K562 (cell line): ENCODE measurements at regions not wholly inside any gene's neighbourhood (a gene's known extent, or its start where the extent isn't known, plus 50 kb on each side); places are given as distances from the start of the nearest gene placed in this dataset.

Source experiments
- ATAC-seq: fragments of 200-7000 bp; cut with Tn5 transposase; 3 replicates; pipeline ENCODE4 v1.9.1; 2020; ENCODE audit warnings: moderate library complexity
- BruUV-seq: library from RNA; stranded (reverse); fragments of 400-500 nt; replicated peaks from 2 replicates; lab custom pipeline; 2021; lab: Mats Ljungman, UMichigan
- CTCF ChIA-PET: fragments of 300-600 bp; formaldehyde crosslinking; extraction: SDS; loops from one replicate; lab custom pipeline; 2021; ENCODE audit warnings: low intra/inter-chr PET ratio; lab: Yijun Ruan, JAX
- POLR2A ChIA-PET: fragments of 300-600, 350-650 bp; sonication (Branson Sonifier 250); formaldehyde crosslinking; extraction: SDS; loops from one replicate; lab custom pipeline; 2021; ENCODE audit warnings: antibody characterized with exemption, inconsistent platforms; lab: Yijun Ruan, JAX
- DNase-seq, 4 experiments: peaks; one replicate each; pipeline versions ENCODE4 v3.0.0 to v3.0.0-alpha.2; 2011 to 2018; ENCODE audit warnings: low spot score in 3 of 4, mixed read lengths in 3 of 4; ENCODE audit errors: extremely low read depth in 1 of 4
- FAIRE-seq: peaks from 2 replicates; lab custom pipeline; 2011; peaks lifted over from hg19 to GRCh38; lab: Jason Lieb, UNC
- H2AFZ ChIP-seq: 2 replicates; pipeline ENCODE4 v1.6.0; 2011; ENCODE audit warnings: low read depth, low read length, control low read depth, inconsistent platforms
- H3K27ac ChIP-seq: fragments of 200-600 bp; 3 replicates; pipeline ENCODE4 v1.8.0; 2011; ENCODE audit warnings: low read depth, mild to moderate bottlenecking, control low read depth, inconsistent platforms, low read length, moderate library complexity, mixed read lengths; ENCODE audit errors: extremely low read depth
- H3K27me3 ChIP-seq, 2 experiments: fragments of 300-600 bp in 1 of 2; 2 replicates in 1 of 2; 3 replicates in 1 of 2; pipeline versions ENCODE4 v1.6.0 to v1.8.0; 2011; ENCODE audit warnings: inconsistent platforms in 2 of 2, low read length in 2 of 2, mild to moderate bottlenecking in 1 of 2, mixed read lengths in 1 of 2, moderate library complexity in 1 of 2; ENCODE audit not compliant: control insufficient read depth in 2 of 2, insufficient read depth in 2 of 2
- H3K36me3 ChIP-seq: fragments of 300-600 bp; 3 replicates; pipeline ENCODE4 v1.8.0; 2011; ENCODE audit warnings: mild to moderate bottlenecking, low read length, inconsistent platforms; ENCODE audit not compliant: control insufficient read depth, insufficient read depth
- H3K4me1 ChIP-seq, 2 experiments: fragments of 200-600 bp in 1 of 2; replicated peaks in 1 of 2; 2 replicates in 1 of 2; 3 replicates in 1 of 2; pipeline versions ENCODE4 v1.5.1 to v1.8.0; 2011; ENCODE audit warnings: inconsistent platforms in 2 of 2, low read length in 2 of 2, mild to moderate bottlenecking in 1 of 2, mixed read lengths in 1 of 2, moderate library complexity in 1 of 2; ENCODE audit not compliant: control insufficient read depth in 2 of 2, insufficient read depth in 2 of 2
- H3K4me2 ChIP-seq: 2 replicates; pipeline ENCODE4 v1.6.1; 2011; ENCODE audit warnings: low read length, control low read depth, inconsistent platforms, mixed read lengths; ENCODE audit not compliant: insufficient read depth
- H3K4me3 ChIP-seq: fragments of 200-600 bp; sonication (generic), shearing (Covaris generic); 2 replicates; pipeline ENCODE4 v1.5.1; 2016; ENCODE audit warnings: control low read depth, inconsistent platforms
- H3K79me2 ChIP-seq: fragments of 200-600 bp; 3 replicates; pipeline ENCODE4 v1.8.0; 2011; ENCODE audit warnings: low read length, inconsistent platforms; ENCODE audit not compliant: control insufficient read depth, insufficient read depth
- H3K9ac ChIP-seq, 2 experiments: 2 replicates each; pipeline versions ENCODE4 v1.6.0 to v1.6.1; 2011; ENCODE audit warnings: low read depth in 2 of 2, low read length in 2 of 2, control low read depth in 1 of 2, inconsistent platforms in 1 of 2, mild to moderate bottlenecking in 1 of 2, mixed read lengths in 1 of 2; ENCODE audit not compliant: insufficient read depth in 1 of 2
- H3K9me1 ChIP-seq: one replicate; pipeline ENCODE4 v1.6.0; 2011; ENCODE audit warnings: inconsistent platforms, mild to moderate bottlenecking, low read length, moderate library complexity; ENCODE audit not compliant: control insufficient read depth, insufficient read depth
- H3K9me3 ChIP-seq: replicated peaks from 2 replicates; pipeline ENCODE4 v1.5.1; 2011; ENCODE audit warnings: low read depth, low read length, inconsistent platforms; ENCODE audit not compliant: control insufficient read depth, insufficient read depth
- H4K20me1 ChIP-seq: replicated peaks from 2 replicates; pipeline ENCODE4 v1.6.1; 2011; ENCODE audit warnings: low read length, inconsistent platforms, mixed read lengths; ENCODE audit not compliant: control insufficient read depth, insufficient read depth
- BRD9 ChIP-seq: fragments of 450-650 bp; IDR thresholded peaks from 2 replicates; pipeline ENCODE4 v1.6.1; 2018; ENCODE audit warnings: low read depth; ENCODE audit not compliant: partially characterized antibody
- DEAF1 ChIP-seq: fragments of 450-650 bp; formaldehyde crosslinking; IDR thresholded peaks from 2 replicates; pipeline ENCODE4 v1.4.0; 2020; ENCODE audit warnings: mild to moderate bottlenecking, moderate library complexity
- JUND ChIP-seq, 2 experiments: IDR thresholded peaks; 2 replicates in 1 of 2; 3 replicates in 1 of 2; pipeline ENCODE4 v1.6.1; 2011; ENCODE audit warnings: borderline replicate concordance in 2 of 2, low read depth in 2 of 2, low read length in 2 of 2, improper control_type of control experiment in 1 of 2, missing biosample characterization in 1 of 2, missing genetic modification characterization in 1 of 2, missing genetic modification reagents in 1 of 2
- PML ChIP-seq: IDR thresholded peaks from 2 replicates; pipeline ENCODE4 v1.6.1; 2012; ENCODE audit warnings: low read length, inconsistent platforms
- RCOR1 ChIP-seq, 2 experiments: IDR thresholded peaks; 2 replicates each; pipeline ENCODE4 v1.6.1; 2012; ENCODE audit warnings: low read depth in 2 of 2, low read length in 2 of 2, borderline replicate concordance in 1 of 2, improper control_type of control experiment in 1 of 2
- SP1 ChIP-seq: sonication (generic); formaldehyde crosslinking; IDR thresholded peaks from 2 replicates; pipeline ENCODE4 v1.8.1; 2022; ENCODE audit warnings: mild to moderate bottlenecking, missing genetic modification reagents
- TAL1 ChIP-seq: fragments of 450-650 bp; IDR thresholded peaks from 2 replicates; pipeline ENCODE4 v1.6.1; 2016; ENCODE audit warnings: mild to moderate bottlenecking
- WGBS: fragments of 100-300 bp; shearing (Covaris generic); methylation state at CpG from one replicate; pipeline ENCODE4 v1.1.6; 2016; ENCODE audit warnings: low coverage, mixed read lengths; ENCODE audit not compliant: insufficient coverage; ENCODE audit errors: missing lambda C conversion rate; 5-methylcytosine and 5-hydroxymethylcytosine counted together
- in situ Hi-C: fragments of 300-500 bp; cut with MboI; formaldehyde crosslinking; loops from 4 replicates; pipeline ENCODE4 v1.15.0; 2018; ENCODE audit warnings: inconsistent platforms, mixed read lengths
- intact Hi-C: fragments of 100-400 bp; cut with micrococcal nuclease; formaldehyde crosslinking; loops from 2 replicates; pipeline ENCODE4 v1.14.2; 2022
- TF ChIP-seq, protein P1 (sequence below), 2 experiments: fragments of 450-650 bp; formaldehyde crosslinking in 1 of 2; IDR thresholded peaks; 2 replicates each; pipeline versions ENCODE4 v1.4.0 to v1.6.1; 2014 to 2020; ENCODE audit warnings: mild to moderate bottlenecking in 2 of 2, borderline replicate concordance in 1 of 2, low read depth in 1 of 2

- Histone ChIP-seq H3K9me3 (no peaks in the 10 kb centered on the region), H3K4me1 (no peaks in the 10 kb centered on the region), H4K20me1 (no peaks in the 10 kb centered on the region), H3K79me2 (no peaks in the 10 kb centered on the region), H3K27me3 (no peaks in the 10 kb centered on the region), H3K9me1 (no peaks in the 10 kb centered on the region), H3K4me2 (no peak overlapping the region), H3K4me3 (no peak overlapping the region), H3K9ac (no peak overlapping the region), H3K27ac (no peak overlapping the region), H3K36me3 (no peaks in the 10 kb centered on the region), H2AFZ (peak overlapping the region; percentile 61)
- POLR2A ChIA-PET = interaction anchor here (0.6 to 1.2 kb wide), 9 partner anchors 8 to 270 kb away, joined by 3 to 8 read pairs (median 4); partner anchors contain the start of gene MCUR1
- DNase-seq (peak; percentile 69 to 83 (median 74)), FAIRE-seq (peak; percentile 90), ATAC-seq (peak; percentile 94)
- WGBS = 2% methylated on average over 5 of the region's 5 CpGs
- in situ Hi-C loops (loop anchor here (5.0 kb wide), 1 partner anchor 265 kb away; no protein-coding TSS in a partner anchor), intact Hi-C loops (loop anchor here (1.0 to 5.0 kb wide), 3 partner anchors 158 to 730 kb away; no protein-coding TSS in a partner anchor)
- CTCF ChIA-PET = interaction anchor here (0.6 to 3.2 kb wide), 11 partner anchors 20 to 732 kb away, joined by 3 to 34 read pairs (median 5); no protein-coding TSS in a partner anchor
- no TSS peak for BruUV-seq
- TF ChIP-seq PML = no peak
- peak; percentile 55; the same call in 1 of the 2 replicates for TF ChIP-seq JUND (IDR thresholded peaks at IDR 0.05; ENCODE audit: borderline replicate concordance, low read depth, low read length)
- TF ChIP-seq JUND (tag; IDR thresholded peaks at IDR 0.05; ENCODE audit: borderline replicate concordance, low read depth, low read length) = 0 out of 3 replicates have a peak, but pooled peaks have one; percentile 14
- TF ChIP-seq, protein P1, sequence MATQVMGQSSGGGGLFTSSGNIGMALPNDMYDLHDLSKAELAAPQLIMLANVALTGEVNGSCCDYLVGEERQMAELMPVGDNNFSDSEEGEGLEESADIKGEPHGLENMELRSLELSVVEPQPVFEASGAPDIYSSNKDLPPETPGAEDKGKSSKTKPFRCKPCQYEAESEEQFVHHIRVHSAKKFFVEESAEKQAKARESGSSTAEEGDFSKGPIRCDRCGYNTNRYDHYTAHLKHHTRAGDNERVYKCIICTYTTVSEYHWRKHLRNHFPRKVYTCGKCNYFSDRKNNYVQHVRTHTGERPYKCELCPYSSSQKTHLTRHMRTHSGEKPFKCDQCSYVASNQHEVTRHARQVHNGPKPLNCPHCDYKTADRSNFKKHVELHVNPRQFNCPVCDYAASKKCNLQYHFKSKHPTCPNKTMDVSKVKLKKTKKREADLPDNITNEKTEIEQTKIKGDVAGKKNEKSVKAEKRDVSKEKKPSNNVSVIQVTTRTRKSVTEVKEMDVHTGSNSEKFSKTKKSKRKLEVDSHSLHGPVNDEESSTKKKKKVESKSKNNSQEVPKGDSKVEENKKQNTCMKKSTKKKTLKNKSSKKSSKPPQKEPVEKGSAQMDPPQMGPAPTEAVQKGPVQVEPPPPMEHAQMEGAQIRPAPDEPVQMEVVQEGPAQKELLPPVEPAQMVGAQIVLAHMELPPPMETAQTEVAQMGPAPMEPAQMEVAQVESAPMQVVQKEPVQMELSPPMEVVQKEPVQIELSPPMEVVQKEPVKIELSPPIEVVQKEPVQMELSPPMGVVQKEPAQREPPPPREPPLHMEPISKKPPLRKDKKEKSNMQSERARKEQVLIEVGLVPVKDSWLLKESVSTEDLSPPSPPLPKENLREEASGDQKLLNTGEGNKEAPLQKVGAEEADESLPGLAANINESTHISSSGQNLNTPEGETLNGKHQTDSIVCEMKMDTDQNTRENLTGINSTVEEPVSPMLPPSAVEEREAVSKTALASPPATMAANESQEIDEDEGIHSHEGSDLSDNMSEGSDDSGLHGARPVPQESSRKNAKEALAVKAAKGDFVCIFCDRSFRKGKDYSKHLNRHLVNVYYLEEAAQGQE (IDR thresholded peaks at IDR 0.05; ENCODE audit: borderline replicate concordance) = peak; percentile 90
- TF ChIP-seq, protein P1 (CRISPR knock-in tag; IDR thresholded peaks at IDR 0.05; ENCODE audit: low read depth) = no peak
- 0 out of 2 replicates have a peak, but pooled peaks have one; percentile 2 for TF ChIP-seq TAL1
- TF ChIP-seq RCOR1 (IDR thresholded peaks at IDR 0.05; ENCODE audit: borderline replicate concordance in 1 of 2, low read depth in 2 of 2, low read length in 2 of 2) = 0 out of 4 replicates have a peak, but pooled peaks of 1 of the 2 experiments have one; percentile 16
- TF ChIP-seq BRD9 = peak; percentile 42
- TF ChIP-seq SP1 (CRISPR knock-in tag) = peak; percentile 34; the same call in 1 of the 2 replicates
- TF ChIP-seq DEAF1 (CRISPR knock-in tag) = peak; percentile 97
Observed at GRCh38 chr6:14066782-14067406, 50.7 kb upstream of the CD83 start.
